ENCODE measurements at regions not wholly inside any gene's neighbourhood (a gene's known extent, or its start where the extent isn't known, plus 50 kb on each side); places are given as distances from the start of the nearest gene placed in this dataset.
"Not testable (repeated sequence)": the region's sequence is repeated elsewhere in the genome, so short reads cannot be mapped to it uniquely, and the experiment has no call there.

DNA sequence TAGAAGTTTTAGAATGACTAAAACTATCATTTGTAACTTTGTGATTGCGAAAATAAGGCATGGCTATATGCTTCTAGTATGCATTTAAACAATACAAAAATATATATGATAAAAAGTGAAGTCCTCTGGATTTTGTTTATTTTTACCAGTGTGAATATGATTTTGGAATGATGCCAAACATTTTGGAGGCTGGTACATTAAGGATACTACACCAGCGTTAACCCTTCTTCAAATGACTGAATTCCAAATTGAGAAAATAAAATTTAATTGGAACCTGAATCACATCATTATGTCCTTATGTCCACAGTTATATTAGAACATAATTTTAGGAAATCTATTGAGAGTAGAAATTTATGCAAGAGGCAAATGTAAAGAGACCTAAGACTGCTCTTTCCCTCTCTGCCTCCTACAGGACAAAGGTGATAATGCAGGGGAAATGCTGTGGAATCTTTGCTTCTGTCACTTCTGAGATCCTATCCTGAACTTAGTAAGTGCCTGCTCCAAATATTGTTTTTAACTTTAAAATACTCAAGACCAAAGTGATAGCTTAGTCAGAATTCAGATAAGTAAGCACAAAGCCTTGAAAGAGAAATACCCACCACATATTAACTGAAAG lies 121.1 kb upstream of the NANOGP8 start:
- no peak for DNase-seq

DNA sequence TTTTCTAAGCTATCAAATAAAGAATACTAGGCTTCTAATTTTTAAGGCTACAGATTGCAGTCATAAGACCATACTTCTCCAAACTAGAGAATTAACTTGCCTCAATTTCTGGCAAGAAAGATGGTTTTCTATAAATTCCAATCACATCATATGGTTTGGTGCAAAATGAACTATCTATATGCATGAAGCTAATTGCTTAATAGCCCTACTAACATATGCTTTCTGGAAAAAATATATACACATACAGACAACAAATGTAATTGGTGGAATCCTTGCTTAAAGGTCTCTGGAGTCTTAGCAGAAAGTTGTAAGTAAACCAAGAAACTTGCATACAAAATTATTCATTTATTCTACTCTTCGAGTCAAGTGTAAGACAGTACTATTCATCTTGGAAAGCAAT lies 113.1 kb upstream of the NANOGP8 start:
- DNase-seq: no peak

- no peak for DNase-seq
These were observed 112.7 kb upstream of the NANOGP8 start for GRCh38 chr15:35197754-35198153.

DNA sequence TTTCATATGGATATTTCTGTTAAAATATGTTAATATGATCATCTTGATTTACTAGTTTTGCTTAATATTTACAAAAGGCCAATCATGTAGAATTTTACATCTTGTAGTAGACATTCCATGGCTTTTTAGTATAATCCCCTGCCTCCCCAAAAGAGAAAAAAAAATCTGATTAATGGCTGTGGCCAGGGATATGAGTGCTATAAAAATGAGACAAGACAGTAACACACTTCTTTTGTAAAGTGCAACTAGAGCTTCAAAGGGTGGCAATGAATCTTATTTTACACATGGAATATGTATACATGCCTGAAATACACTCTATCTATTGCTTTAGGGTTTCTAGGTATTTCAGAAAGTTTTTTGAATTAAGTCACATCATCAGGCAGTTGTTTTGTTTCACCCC lies 112.2 kb upstream of the NANOGP8 start:
- no peak for DNase-seq

- DNase-seq: no peak
These were observed 111.2 kb upstream of the NANOGP8 start for GRCh38 chr15:35196273-35196672.

DNA sequence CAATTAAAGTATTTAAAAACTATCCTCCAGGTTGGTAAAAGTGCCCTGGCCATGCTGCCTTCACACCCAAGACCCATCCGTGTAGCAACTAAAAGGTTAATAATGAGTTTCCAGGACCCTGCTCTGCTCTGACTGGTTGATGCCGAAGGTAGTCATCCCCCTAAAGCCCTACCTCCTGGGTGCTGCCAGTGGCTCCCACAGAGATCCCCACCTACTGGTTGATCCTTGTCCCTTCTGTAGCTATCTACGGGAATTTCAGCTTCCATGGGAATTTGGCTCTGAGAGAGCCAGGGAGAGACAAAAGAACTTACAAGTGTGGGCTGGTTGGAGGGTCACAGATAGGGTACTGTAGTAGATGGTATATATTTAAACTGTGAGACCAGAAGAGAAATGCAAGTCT lies 110.6 kb upstream of the NANOGP8 start:
- no peak for DNase-seq

- no peak for DNase-seq
These were observed 109.9 kb upstream of the NANOGP8 start for GRCh38 chr15:35195031-35195430.

- no peak for DNase-seq
These were observed 109.2 kb upstream of the NANOGP8 start for GRCh38 chr15:35194296-35194695.

- no peak for DNase-seq
These were observed 106.7 kb upstream of the NANOGP8 start for GRCh38 chr15:35191783-35192182.

DNA sequence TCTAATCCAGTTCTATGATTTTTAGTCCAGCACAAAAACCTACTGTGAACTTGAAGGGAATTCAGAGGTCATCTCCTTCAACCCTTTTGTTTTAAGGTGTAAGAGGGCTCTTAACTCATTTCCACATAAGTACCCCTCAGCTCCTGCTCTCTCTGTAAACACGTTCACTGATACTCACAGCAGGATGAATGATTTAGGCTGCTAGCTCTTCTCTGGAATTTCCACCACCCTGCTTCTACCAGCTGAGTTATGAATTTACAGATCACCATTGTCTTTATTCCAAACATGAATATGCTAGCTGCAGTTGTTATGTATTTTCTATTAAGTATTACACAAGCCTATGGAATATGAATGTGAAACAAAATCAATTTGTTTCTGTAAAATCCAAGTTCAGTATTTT lies 101.3 kb upstream of the NANOGP8 start:
- no peak for DNase-seq

DNA sequence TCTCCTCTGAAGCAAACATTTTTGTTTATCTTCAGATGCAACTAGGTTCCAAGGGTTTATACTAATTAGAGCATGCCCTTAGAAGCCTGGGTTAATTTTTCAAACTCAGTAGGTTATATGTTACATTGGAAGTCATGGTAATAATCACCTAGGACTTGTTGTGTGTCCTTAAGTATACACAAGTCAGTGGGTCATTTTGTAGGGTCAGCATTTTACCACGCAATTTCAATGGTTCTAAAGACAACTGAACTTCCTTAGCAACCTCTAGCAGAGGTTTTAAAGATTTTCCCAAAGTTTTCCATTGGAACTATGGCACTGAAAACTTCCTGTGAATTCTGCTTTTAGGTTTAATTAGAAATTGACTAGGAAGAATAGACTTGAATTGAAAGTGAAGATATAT lies 99.6 kb upstream of the NANOGP8 start:
- DNase-seq: no peak

DNA sequence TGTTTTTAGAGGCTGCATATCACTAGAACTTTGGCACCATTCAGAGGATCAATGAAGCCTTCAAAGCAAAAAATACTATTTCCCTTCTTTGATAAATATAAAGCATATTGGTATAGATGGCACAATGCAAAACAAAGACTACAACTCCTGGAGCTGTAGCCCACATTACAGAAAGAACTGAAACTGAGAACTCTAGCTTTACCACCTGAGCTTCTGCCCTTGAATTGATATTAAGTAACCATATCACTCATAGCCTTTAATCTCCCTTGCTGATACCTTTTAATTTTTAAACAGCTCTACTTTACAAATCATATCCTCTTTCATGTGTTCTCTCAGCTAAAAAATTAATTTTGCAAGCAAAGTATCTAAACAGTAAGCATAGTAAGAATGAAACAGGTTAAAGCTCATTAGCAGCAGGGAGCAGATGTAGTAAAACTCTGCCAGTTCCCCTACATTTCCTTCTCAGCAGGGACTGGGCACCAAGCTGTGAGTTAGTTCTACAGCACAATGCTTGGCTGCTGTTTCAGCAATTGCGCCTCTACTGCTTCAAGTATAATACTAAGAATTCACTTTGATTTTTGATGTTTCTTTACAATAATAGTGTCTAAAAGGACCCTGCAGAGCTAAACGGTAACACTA lies 97.9 kb upstream of the NANOGP8 start:
- no peak for DNase-seq

DNA sequence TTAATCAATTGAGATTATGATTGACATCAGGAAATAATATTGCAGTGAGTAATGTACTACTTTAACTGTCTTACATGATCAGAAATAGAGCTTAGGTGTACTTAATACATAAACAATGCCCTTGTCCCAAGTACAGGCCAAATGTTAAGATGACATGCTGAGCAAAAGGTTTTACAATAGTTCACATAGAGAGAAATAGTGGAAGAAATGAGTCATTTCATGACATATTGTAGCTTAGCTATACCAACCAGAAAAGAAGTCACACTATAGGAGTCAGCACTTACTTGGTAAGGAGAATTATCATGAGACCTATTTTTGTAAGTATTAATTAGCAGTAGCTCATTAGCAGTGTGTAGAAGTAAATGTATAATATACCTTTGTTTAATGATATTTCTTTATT lies 96.4 kb upstream of the NANOGP8 start:
- no peak for DNase-seq

- no peak for DNase-seq
These were observed 94.6 kb upstream of the NANOGP8 start for GRCh38 chr15:35179739-35180138.

DNA sequence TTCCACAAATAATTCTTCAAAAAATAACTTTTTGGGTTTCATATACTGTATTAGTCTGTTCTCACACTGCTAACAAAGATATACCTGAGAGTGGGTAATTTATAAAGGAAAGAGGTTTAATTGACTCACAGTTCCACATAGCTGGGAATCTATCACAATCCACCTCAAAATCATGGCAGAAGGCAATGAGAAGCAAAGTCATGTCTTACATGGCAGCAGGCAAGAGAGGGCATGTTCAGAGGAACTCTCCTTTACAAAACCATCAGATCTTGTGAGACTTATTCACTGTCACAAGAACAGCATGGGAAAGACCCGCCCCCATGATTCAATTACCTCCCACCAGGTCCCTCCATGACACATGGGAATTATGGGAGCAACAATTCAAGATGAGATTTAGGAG lies 93.1 kb upstream of the NANOGP8 start:
- DNase-seq: not testable (repeated sequence)

DNA sequence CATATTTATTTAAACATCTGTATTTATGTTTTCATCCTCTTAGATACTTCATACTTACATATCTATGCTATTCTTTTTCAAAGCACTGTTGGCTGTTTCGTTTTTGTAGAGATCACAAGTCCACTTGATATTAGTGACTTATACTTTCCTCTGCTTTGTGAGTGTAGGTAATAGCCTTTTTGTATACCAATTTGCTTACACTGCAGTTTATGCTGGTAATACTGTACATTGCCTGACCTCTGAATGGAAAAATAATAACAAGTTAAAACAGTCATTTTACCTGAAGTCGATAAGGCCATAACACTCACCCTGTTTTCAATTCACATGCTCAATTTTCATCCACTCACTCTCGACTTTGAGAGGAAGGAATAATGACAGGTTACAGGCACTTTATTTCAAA lies 89.9 kb upstream of the NANOGP8 start:
- DNase-seq: no peak

DNA sequence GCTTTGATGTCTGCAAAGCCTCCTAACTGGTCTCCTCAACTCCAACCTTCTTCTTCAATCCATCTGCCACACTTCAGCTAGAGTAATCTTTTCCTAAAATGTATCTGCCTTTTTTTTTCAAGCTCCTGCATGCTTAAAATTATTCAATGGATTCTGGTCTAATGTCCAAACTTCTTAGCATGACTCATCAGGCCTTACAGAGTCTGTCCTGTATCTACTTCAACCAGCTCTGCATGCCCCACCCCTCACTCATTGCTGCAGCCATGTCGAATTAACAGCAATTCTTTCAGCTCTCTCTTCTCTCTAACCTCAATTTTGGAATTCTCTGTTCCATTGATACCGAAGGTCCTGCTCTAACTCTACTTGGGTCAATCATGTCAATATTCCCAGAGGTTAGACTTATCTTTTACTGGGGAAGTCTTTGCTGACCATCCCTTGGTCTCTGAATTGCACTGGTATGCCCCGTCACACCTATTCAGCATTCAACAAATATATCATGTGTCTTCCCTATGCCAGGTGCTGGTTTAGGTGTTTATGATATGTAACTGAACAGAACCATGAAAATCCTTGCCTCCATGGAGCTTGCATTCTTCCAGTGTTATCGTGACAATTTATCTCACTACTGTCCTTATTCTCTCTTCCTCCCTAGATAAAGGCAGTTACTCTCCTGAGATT lies 88.5 kb upstream of the NANOGP8 start:
- DNase-seq: no peak

- DNase-seq: no peak
These were observed 85.1 kb upstream of the NANOGP8 start for GRCh38 chr15:35170207-35170606.

- DNase-seq: no peak
These were observed 83.4 kb upstream of the NANOGP8 start for GRCh38 chr15:35168464-35168863.

DNA sequence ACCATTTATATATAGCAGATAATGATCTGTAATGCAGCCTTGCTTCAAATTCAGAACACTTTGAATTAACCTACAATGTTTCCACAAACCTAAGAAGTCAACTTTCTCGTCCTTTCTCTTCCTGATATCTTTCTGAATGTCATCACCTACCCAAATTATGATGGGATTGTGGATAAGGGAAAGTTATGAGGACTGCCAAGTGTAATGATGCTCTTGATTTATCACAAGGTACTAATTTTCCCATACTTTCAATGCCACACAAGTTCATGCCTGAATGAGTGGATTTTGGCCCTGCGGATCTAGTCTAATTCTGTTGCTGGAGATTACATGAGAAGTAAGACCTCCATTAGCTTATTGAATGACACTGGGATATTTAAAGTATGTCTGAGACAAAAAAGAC lies 82.6 kb upstream of the NANOGP8 start:
- no peak for DNase-seq

DNA sequence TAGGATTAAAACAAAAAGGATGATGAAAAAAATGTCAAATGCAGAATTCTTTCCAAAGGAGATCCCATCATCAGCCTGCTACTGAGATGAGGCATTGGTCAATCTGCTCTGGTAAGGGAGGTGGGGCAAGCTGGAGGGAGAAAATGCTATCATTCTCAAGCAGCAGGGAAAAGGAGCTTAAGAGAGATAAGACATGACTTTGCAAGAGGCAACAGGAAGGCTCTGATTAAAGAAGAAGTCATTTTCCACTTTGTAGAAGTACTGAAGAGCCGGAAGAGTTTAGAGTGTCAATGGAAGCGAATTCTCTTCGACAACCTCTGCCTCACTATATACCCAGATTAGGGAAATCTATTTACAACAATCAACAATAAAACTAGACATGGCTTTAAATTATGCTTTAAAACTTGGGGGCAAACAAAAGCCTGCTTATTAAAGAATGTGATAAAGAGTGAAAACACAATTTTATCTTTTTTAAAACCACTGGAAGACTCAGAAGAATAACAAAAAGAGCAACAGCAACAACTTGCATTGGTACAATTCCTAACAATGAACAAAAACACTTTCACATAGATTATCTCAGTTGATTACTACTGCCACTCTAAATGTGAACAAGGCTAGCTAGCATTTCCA lies 81.8 kb upstream of the NANOGP8 start:
- no peak for DNase-seq

- DNase-seq: no peak
These were observed 76.6 kb upstream of the NANOGP8 start for GRCh38 chr15:35161694-35162093.

- DNase-seq: no peak
These were observed 74.1 kb upstream of the NANOGP8 start for GRCh38 chr15:35159170-35159569.

- DNase-seq: no peak
These were observed 66.7 kb upstream of the NANOGP8 start for GRCh38 chr15:35151782-35152181.

Measured in midbrain (tissue), 1 donor.